ENCODE measurements at regions not wholly inside any gene's neighbourhood (a gene's known extent, or its start where the extent isn't known, plus 50 kb on each side); places are given as distances from the start of the nearest gene placed in this dataset.
"Not testable (repeated sequence)": the region's sequence is repeated elsewhere in the genome, so short reads cannot be mapped to it uniquely, and the experiment has no call there.

- H3K4me1 ChIP-seq: no peaks in the 10 kb centered on the region
- no peaks in the 10 kb centered on the region for H3K9me3 ChIP-seq
- no peak for ATAC-seq
- no peaks in the 10 kb centered on the region for H3K36me3 ChIP-seq
- no peak overlapping the region for H3K27ac ChIP-seq
- no peak overlapping the region for H3K4me3 ChIP-seq
- 67% methylated on average over 3 of the region's 16 CpGs; no CpG with 5 or more reads in 1 of the 2 donors for WGBS, 2 donors (ENCODE audit: low coverage in 1 of 2)
- no peaks in the 10 kb centered on the region for H3K27me3 ChIP-seq
- TF ChIP-seq POLR2AphosphoS5 (IDR thresholded peaks at IDR 0.05) (no peak), POLR2A (IDR thresholded peaks at IDR 0.05) (no peak), CTCF (IDR thresholded peaks at IDR 0.05) (no peak), EP300 (IDR thresholded peaks at IDR 0.05) (no peak)
These were observed 218.8 kb upstream of the SGCG start for GRCh38 chr13:22961835-22962537.

GRCh38 chr13:22963384-22964053 is 217.3 kb upstream of the SGCG start:
- WGBS, 2 donors (ENCODE audit: low coverage in 1 of 2): 65 to 80% methylated on average over 2 to 6 of the region's 8 CpGs
- H3K4me3 ChIP-seq, H3K27ac ChIP-seq, H3K4me1 ChIP-seq, H3K9me3 ChIP-seq, ATAC-seq, H3K27me3 ChIP-seq, H3K36me3 ChIP-seq: not testable (repeated sequence)

- no CpG with 5 or more reads among the region's 12 CpGs for WGBS, 2 donors (ENCODE audit: low coverage in 1 of 2)
- H3K4me1 ChIP-seq: no peaks in the 10 kb centered on the region
- no peak overlapping the region for H3K4me3 ChIP-seq
- no peak for ATAC-seq
- H3K36me3 ChIP-seq: no peaks in the 10 kb centered on the region
- TF ChIP-seq EP300 (IDR thresholded peaks at IDR 0.05): no peak
- no peaks in the 10 kb centered on the region for H3K27me3 ChIP-seq
- no peak overlapping the region for H3K27ac ChIP-seq
- no peaks in the 10 kb centered on the region for H3K9me3 ChIP-seq
These were observed 216.4 kb upstream of the SGCG start for GRCh38 chr13:22964245-22964966.

GRCh38 chr13:22965011-22965857 is 215.5 kb upstream of the SGCG start:
- H3K9me3 ChIP-seq, ATAC-seq, H3K36me3 ChIP-seq, H3K27ac ChIP-seq, H3K4me3 ChIP-seq, H3K27me3 ChIP-seq, H3K4me1 ChIP-seq: not testable (repeated sequence)
- 82 to 100% methylated on average over 2 to 3 of the region's 28 CpGs for WGBS, 2 donors (ENCODE audit: low coverage in 1 of 2)

GRCh38 chr13:22965858-22966239 is 214.9 kb upstream of the SGCG start:
- H3K27me3 ChIP-seq, H3K9me3 ChIP-seq, ATAC-seq, H3K27ac ChIP-seq, H3K4me1 ChIP-seq, H3K4me3 ChIP-seq, H3K36me3 ChIP-seq: not testable (repeated sequence)
- no CpG with 5 or more reads among the region's 8 CpGs for WGBS, 2 donors (ENCODE audit: low coverage in 1 of 2)

GRCh38 chr13:22966753-22967152 is 214.0 kb upstream of the SGCG start:
- WGBS, 2 donors (ENCODE audit: low coverage in 1 of 2): 100% methylated on average over 1 of the region's 13 CpGs; no CpG with 5 or more reads in 1 of the 2 donors
- not testable (repeated sequence) for H3K36me3 ChIP-seq, ATAC-seq, H3K4me3 ChIP-seq, H3K27me3 ChIP-seq, H3K4me1 ChIP-seq, H3K9me3 ChIP-seq, H3K27ac ChIP-seq

- no peaks in the 10 kb centered on the region for H3K27me3 ChIP-seq
- TF ChIP-seq EP300 (IDR thresholded peaks at IDR 0.05): no peak
- no peak for TF ChIP-seq POLR2AphosphoS5 (IDR thresholded peaks at IDR 0.05)
- no peak overlapping the region for H3K4me3 ChIP-seq
- no peaks in the 10 kb centered on the region for H3K9me3 ChIP-seq
- ATAC-seq: no peak
- H3K4me1 ChIP-seq: no peaks in the 10 kb centered on the region
- no peaks in the 10 kb centered on the region for H3K36me3 ChIP-seq
- H3K27ac ChIP-seq: no peak overlapping the region
- no CpG with 5 or more reads among the region's 6 CpGs for WGBS, 2 donors (ENCODE audit: low coverage in 1 of 2)
These were observed 213.1 kb upstream of the SGCG start for GRCh38 chr13:22967669-22968068.

Data from gastroesophageal sphincter (tissue), 4 donors.